HEK293 (cell line): ENCODE measurements at regions not wholly inside any gene's neighbourhood (a gene's known extent, or its start where the extent isn't known, plus 50 kb on each side); places are given as distances from the start of the nearest gene placed in this dataset.

Experiments used
- FEZF1 ChIP-seq: fragments of 450-650 bp; formaldehyde crosslinking; IDR thresholded peaks from 2 replicates; pipeline ENCODE4 v1.5.1; 2016; ENCODE audit warnings: missing biosample characterization, missing genetic modification characterization
- GLI4 ChIP-seq: fragments of 450-650 bp; formaldehyde crosslinking; IDR thresholded peaks from 2 replicates; pipeline ENCODE4 v1.5.1; 2016; ENCODE audit warnings: missing biosample characterization, missing genetic modification characterization
- INSM2 ChIP-seq: fragments of 450-650 bp; formaldehyde crosslinking; IDR thresholded peaks from 2 replicates; pipeline ENCODE4 v1.5.1; 2016; ENCODE audit warnings: missing biosample characterization, missing genetic modification characterization
- KLF7 ChIP-seq: fragments of 450-650 bp; formaldehyde crosslinking; IDR thresholded peaks from 2 replicates; pipeline ENCODE4 v1.5.1; 2016; ENCODE audit warnings: missing biosample characterization, missing genetic modification characterization, borderline replicate concordance
- OSR2 ChIP-seq: fragments of 450-650 bp; formaldehyde crosslinking; IDR thresholded peaks from 2 replicates; pipeline ENCODE4 v1.5.1; 2016; ENCODE audit warnings: missing biosample characterization, missing genetic modification characterization
- PRDM10 ChIP-seq: fragments of 450-650 bp; formaldehyde crosslinking; IDR thresholded peaks from 2 replicates; pipeline ENCODE4 v1.5.1; 2016; ENCODE audit warnings: missing biosample characterization, missing genetic modification characterization
- REPIN1 ChIP-seq: fragments of 450-650 bp; formaldehyde crosslinking; IDR thresholded peaks from 2 replicates; pipeline ENCODE4 v1.5.1; 2017; ENCODE audit warnings: missing biosample characterization, missing genetic modification characterization, low read depth
- SCRT2 ChIP-seq: fragments of 450-650 bp; formaldehyde crosslinking; IDR thresholded peaks from 2 replicates; pipeline ENCODE4 v1.5.1; 2016; ENCODE audit warnings: missing biosample characterization, missing genetic modification characterization
- ZBTB10 ChIP-seq: fragments of 450-650 bp; formaldehyde crosslinking; IDR thresholded peaks from 2 replicates; pipeline ENCODE4 v1.5.1; 2016; ENCODE audit warnings: missing biosample characterization, missing genetic modification characterization
- ZBTB17 ChIP-seq: fragments of 450-650 bp; formaldehyde crosslinking; IDR thresholded peaks from 2 replicates; pipeline ENCODE4 v1.5.1; 2016; ENCODE audit warnings: missing biosample characterization, missing genetic modification characterization
- ZBTB44 ChIP-seq: fragments of 450-650 bp; IDR thresholded peaks from 2 replicates; pipeline ENCODE4 v1.5.1; 2018; ENCODE audit warnings: missing biosample characterization, mild to moderate bottlenecking, missing genetic modification characterization
- ZNF132 ChIP-seq: fragments of 450-650 bp; formaldehyde crosslinking; IDR thresholded peaks from 2 replicates; pipeline ENCODE4 v1.5.1; 2017; ENCODE audit warnings: missing biosample characterization, missing genetic modification characterization, borderline replicate concordance
- ZNF146 ChIP-seq: fragments of 450-650 bp; formaldehyde crosslinking; IDR thresholded peaks from 2 replicates; pipeline ENCODE4 v1.5.1; 2016; ENCODE audit warnings: missing biosample characterization, missing genetic modification characterization
- ZNF2 ChIP-seq: fragments of 450-650 bp; formaldehyde crosslinking; IDR thresholded peaks from 2 replicates; pipeline ENCODE4 v1.5.1; 2016; ENCODE audit warnings: missing biosample characterization, missing genetic modification characterization
- ZNF324 ChIP-seq: fragments of 450-650 bp; formaldehyde crosslinking; IDR thresholded peaks from 2 replicates; pipeline ENCODE4 v1.5.1; 2016; ENCODE audit warnings: missing biosample characterization, missing genetic modification characterization
- ZNF341 ChIP-seq: fragments of 450-650 bp; formaldehyde crosslinking; IDR thresholded peaks from 2 replicates; pipeline ENCODE4; 2016; ENCODE audit warnings: low read depth, missing biosample characterization, missing genetic modification characterization
- ZNF350 ChIP-seq: fragments of 450-650 bp; formaldehyde crosslinking; IDR thresholded peaks from 2 replicates; pipeline ENCODE4 v1.5.0; 2017; ENCODE audit warnings: missing biosample characterization, mild to moderate bottlenecking, missing genetic modification characterization
- ZNF37A ChIP-seq: fragments of 450-650 bp; IDR thresholded peaks from 2 replicates; pipeline ENCODE4 v1.5.1; 2018; ENCODE audit warnings: missing biosample characterization, missing genetic modification characterization
- ZNF423 ChIP-seq: fragments of 450-650 bp; formaldehyde crosslinking; IDR thresholded peaks from 2 replicates; pipeline ENCODE4 v1.5.1; 2016; ENCODE audit warnings: missing biosample characterization, missing genetic modification characterization
- ZNF48 ChIP-seq: fragments of 450-650 bp; formaldehyde crosslinking; IDR thresholded peaks from 2 replicates; pipeline ENCODE4 v1.5.1; 2016; ENCODE audit warnings: missing biosample characterization, missing genetic modification characterization
- ZNF530 ChIP-seq: fragments of 450-650 bp; formaldehyde crosslinking; IDR thresholded peaks from 2 replicates; pipeline ENCODE4 v1.5.1; 2016; ENCODE audit warnings: low read depth, missing biosample characterization, missing genetic modification characterization
- ZNF548 ChIP-seq: fragments of 450-650 bp; formaldehyde crosslinking; IDR thresholded peaks from 2 replicates; pipeline ENCODE4 v1.5.1; 2016; ENCODE audit warnings: missing biosample characterization, missing genetic modification characterization
- ZNF600 ChIP-seq: fragments of 450-650 bp; formaldehyde crosslinking; IDR thresholded peaks from 2 replicates; pipeline ENCODE4 v1.5.1; 2016; ENCODE audit warnings: missing biosample characterization, missing genetic modification characterization
- ZNF629 ChIP-seq: fragments of 450-650 bp; formaldehyde crosslinking; IDR thresholded peaks from 2 replicates; pipeline ENCODE4 v1.5.1; 2017; ENCODE audit warnings: missing biosample characterization, missing genetic modification characterization
- ZNF654 ChIP-seq: fragments of 450-650 bp; formaldehyde crosslinking; IDR thresholded peaks from 2 replicates; pipeline ENCODE4 v1.5.1; 2016; ENCODE audit warnings: low read depth, missing biosample characterization, missing genetic modification characterization
- ZNF658 ChIP-seq: fragments of 450-650 bp; formaldehyde crosslinking; IDR thresholded peaks from 2 replicates; pipeline ENCODE4; 2016; ENCODE audit warnings: missing biosample characterization, missing genetic modification characterization
- ZNF664 ChIP-seq: fragments of 450-650 bp; formaldehyde crosslinking; IDR thresholded peaks from 2 replicates; pipeline ENCODE4 v1.5.1; 2016; ENCODE audit warnings: missing biosample characterization, missing genetic modification characterization
- ZNF76 ChIP-seq: fragments of 450-650 bp; formaldehyde crosslinking; IDR thresholded peaks from 2 replicates; pipeline ENCODE4; 2016; ENCODE audit warnings: low read depth, missing biosample characterization, missing genetic modification characterization, borderline replicate concordance
- ZNF785 ChIP-seq: fragments of 450-650 bp; formaldehyde crosslinking; IDR thresholded peaks from 2 replicates; pipeline ENCODE4 v1.5.1; 2016; ENCODE audit warnings: missing biosample characterization, missing genetic modification characterization
- ZSCAN30 ChIP-seq: fragments of 450-650 bp; IDR thresholded peaks from 2 replicates; pipeline ENCODE4 v1.5.1; 2018; ENCODE audit warnings: missing biosample characterization, mild to moderate bottlenecking, missing genetic modification characterization, moderate library complexity

- TF ChIP-seq INSM2 (tag by site-specific recombination) (0 out of 2 replicates have a peak, but pooled peaks have one; percentile 40), SCRT2 (tag by site-specific recombination) (peak; percentile 80), ZNF132 (tag by site-specific recombination) (no peak), REPIN1 (tag by site-specific recombination) (no peak), ZNF423 (no peak), ZNF600 (tag by site-specific recombination) (peak; percentile 45; the same call in 1 of the 2 replicates), ZNF664 (no peak), ZNF548 (tag by site-specific recombination) (no peak), ZNF530 (no peak), ZNF37A (no peak), ZNF658 (tag by site-specific recombination) (no peak), ZSCAN30 (tag by site-specific recombination) (peak; percentile 85), KLF7 (tag by site-specific recombination) (no peak; the same call in 1 of the 2 replicates), ZNF324 (tag by site-specific recombination) (peak; percentile 83), GLI4 (no peak), OSR2 (tag by site-specific recombination) (no peak), ZNF2 (tag by site-specific recombination) (0 out of 2 replicates have a peak, but pooled peaks have one; percentile 16), ZNF785 (no peak), ZNF350 (tag by site-specific recombination) (no peak), ZBTB17 (0 out of 2 replicates have a peak, but pooled peaks have one; percentile 36), ZNF146 (tag by site-specific recombination) (no peak), ZNF629 (tag by site-specific recombination) (peak; percentile 73), ZNF341 (tag by site-specific recombination) (no peak), ZNF76 (tag by site-specific recombination) (no peak), FEZF1 (tag by site-specific recombination) (no peak), PRDM10 (tag by site-specific recombination) (no peak), ZBTB44 (peak; percentile 44), ZNF654 (tag by site-specific recombination) (peak; percentile 78), ZBTB10 (tag by site-specific recombination) (peak; percentile 50; the same call in 1 of the 2 replicates), ZNF48 (tag by site-specific recombination) (no peak)
Measured at GRCh38 chr13:99436686-99437416, 64.4 kb upstream of the TM9SF2 start (continued).
